Hepatocyte (in vitro differentiated cells): ENCODE measurements at regions not wholly inside any gene's neighbourhood (a gene's known extent, or its start where the extent isn't known, plus 50 kb on each side); places are given as distances from the start of the nearest gene placed in this dataset.

ENCODE experiments used
- DNase-seq: peaks from one replicate; pipeline ENCODE4 v3.0.0-alpha.2; 2016; ENCODE audit warnings: low spot score
- H2AFZ ChIP-seq: fragments of 200-600 bp; sonication (generic); 2 replicates; pipeline ENCODE4 v1.6.0; 2016; ENCODE audit warnings: antibody characterized with exemption, mild to moderate bottlenecking
- H3K27ac ChIP-seq: fragments of 200-600 bp; sonication (generic); 2 replicates; pipeline ENCODE4 v1.5.1; 2016; ENCODE audit warnings: mild to moderate bottlenecking
- H3K27me3 ChIP-seq: fragments of 200-600 bp; sonication (generic); 2 replicates; pipeline ENCODE4 v1.6.1; 2016
- H3K36me3 ChIP-seq: fragments of 200-600 bp; sonication (generic); replicated peaks from 2 replicates; pipeline ENCODE4 v1.5.1; 2016; ENCODE audit warnings: low read depth; ENCODE audit not compliant: insufficient read depth
- H3K4me1 ChIP-seq: fragments of 200-600 bp; sonication (generic); 2 replicates; pipeline ENCODE4 v1.5.1; 2016; ENCODE audit warnings: mild to moderate bottlenecking, moderate library complexity; ENCODE audit not compliant: insufficient read depth
- H3K4me2 ChIP-seq: fragments of 200-600 bp; sonication (generic); 2 replicates; pipeline ENCODE4 v1.6.0; 2016
- H3K4me3 ChIP-seq: fragments of 200-600 bp; sonication (generic); 2 replicates; pipeline ENCODE4 v1.5.1; 2016; ENCODE audit warnings: mild to moderate bottlenecking
- H3K79me2 ChIP-seq: fragments of 200-600 bp; sonication (generic); 2 replicates; pipeline ENCODE4 v1.6.0; 2017; ENCODE audit warnings: mild to moderate bottlenecking
- H3K9me2 ChIP-seq: fragments of 200-600 bp; sonication (generic); replicated peaks from 2 replicates; pipeline ENCODE4 v1.6.0; 2017; ENCODE audit warnings: mild to moderate bottlenecking; ENCODE audit not compliant: insufficient read depth
- H3K9me3 ChIP-seq: fragments of 200-600 bp; sonication (generic); 2 replicates; pipeline ENCODE4 v1.5.1; 2016; ENCODE audit warnings: low read depth, mild to moderate bottlenecking
- H4K20me1 ChIP-seq: fragments of 200-600 bp; sonication (generic); 2 replicates; pipeline ENCODE4 v1.6.0; 2016; ENCODE audit warnings: mild to moderate bottlenecking; ENCODE audit not compliant: insufficient read depth, poor library complexity, severe bottlenecking
- EZH2 ChIP-seq: fragments of 200-600 bp; sonication (generic); IDR thresholded peaks from 2 replicates; pipeline ENCODE4 v1.6.1; 2016; ENCODE audit warnings: antibody characterized with exemption, mild to moderate bottlenecking, borderline replicate concordance
- EZH2phosphoT487 ChIP-seq: fragments of 200-600 bp; sonication (generic); IDR thresholded peaks from one replicate; pipeline ENCODE4 v1.6.1; 2018; ENCODE audit warnings: antibody characterized with exemption, mild to moderate bottlenecking, low read depth, moderate library complexity; ENCODE audit not compliant: unreplicated experiment, severe bottlenecking
- WGBS: methylation state at CpG from one replicate; pipeline ENCODE4 v1.1.6; 2016; ENCODE audit warnings: low lambda C conversion rate; ENCODE audit errors: missing lambda C conversion rate; 5-methylcytosine and 5-hydroxymethylcytosine counted together
- TF ChIP-seq, protein P1 (sequence below): fragments of 200-600 bp; sonication (generic); IDR thresholded peaks from 2 replicates; pipeline ENCODE4 v1.5.1; 2016; ENCODE audit warnings: antibody characterized with exemption, mild to moderate bottlenecking; ENCODE audit not compliant: poor library complexity

DNA sequence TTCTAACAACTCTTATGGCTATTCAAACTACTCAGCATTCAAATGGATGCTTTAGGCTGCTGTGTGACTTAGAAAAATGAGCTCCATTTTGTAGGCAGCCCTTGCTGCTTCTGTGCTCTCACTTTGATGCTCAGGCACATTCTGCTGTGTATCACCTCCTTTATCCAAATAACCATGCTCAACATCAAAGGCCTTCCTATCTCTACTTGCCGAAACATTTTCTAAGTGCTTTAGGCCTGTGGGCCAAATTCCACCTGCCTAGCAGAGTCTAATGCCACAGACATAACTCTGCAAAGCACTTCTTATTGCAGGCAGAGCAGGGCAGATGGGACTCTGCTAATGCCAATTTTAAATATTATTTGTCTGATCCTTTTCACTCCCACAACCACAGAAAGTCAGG, 397.4 kb downstream of the RND3 start:
- WGBS: 38% methylated on average over 1 of the region's 1 CpG
- no peaks in the 10 kb centered on the region for H3K79me2 ChIP-seq
- H3K9me3 ChIP-seq: no peaks in the 10 kb centered on the region
- H3K9me2 ChIP-seq: no peaks in the 10 kb centered on the region
- H3K4me3 ChIP-seq: no peak overlapping the region
- TF ChIP-seq, protein P1, sequence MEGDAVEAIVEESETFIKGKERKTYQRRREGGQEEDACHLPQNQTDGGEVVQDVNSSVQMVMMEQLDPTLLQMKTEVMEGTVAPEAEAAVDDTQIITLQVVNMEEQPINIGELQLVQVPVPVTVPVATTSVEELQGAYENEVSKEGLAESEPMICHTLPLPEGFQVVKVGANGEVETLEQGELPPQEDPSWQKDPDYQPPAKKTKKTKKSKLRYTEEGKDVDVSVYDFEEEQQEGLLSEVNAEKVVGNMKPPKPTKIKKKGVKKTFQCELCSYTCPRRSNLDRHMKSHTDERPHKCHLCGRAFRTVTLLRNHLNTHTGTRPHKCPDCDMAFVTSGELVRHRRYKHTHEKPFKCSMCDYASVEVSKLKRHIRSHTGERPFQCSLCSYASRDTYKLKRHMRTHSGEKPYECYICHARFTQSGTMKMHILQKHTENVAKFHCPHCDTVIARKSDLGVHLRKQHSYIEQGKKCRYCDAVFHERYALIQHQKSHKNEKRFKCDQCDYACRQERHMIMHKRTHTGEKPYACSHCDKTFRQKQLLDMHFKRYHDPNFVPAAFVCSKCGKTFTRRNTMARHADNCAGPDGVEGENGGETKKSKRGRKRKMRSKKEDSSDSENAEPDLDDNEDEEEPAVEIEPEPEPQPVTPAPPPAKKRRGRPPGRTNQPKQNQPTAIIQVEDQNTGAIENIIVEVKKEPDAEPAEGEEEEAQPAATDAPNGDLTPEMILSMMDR: no peak
- TF ChIP-seq EZH2phosphoT487 (no peak), EZH2 (no peak)
- no peak for DNase-seq
- H3K36me3 ChIP-seq: no peaks in the 10 kb centered on the region
- no peak overlapping the region for H3K4me2 ChIP-seq
- H2AFZ ChIP-seq: no peak overlapping the region
- H3K4me1 ChIP-seq: peaks cover 5% of the 10 kb centered on the region
- H4K20me1 ChIP-seq: no peaks in the 10 kb centered on the region
- H3K27me3 ChIP-seq: no peaks in the 10 kb centered on the region
- no peak overlapping the region for H3K27ac ChIP-seq

DNA sequence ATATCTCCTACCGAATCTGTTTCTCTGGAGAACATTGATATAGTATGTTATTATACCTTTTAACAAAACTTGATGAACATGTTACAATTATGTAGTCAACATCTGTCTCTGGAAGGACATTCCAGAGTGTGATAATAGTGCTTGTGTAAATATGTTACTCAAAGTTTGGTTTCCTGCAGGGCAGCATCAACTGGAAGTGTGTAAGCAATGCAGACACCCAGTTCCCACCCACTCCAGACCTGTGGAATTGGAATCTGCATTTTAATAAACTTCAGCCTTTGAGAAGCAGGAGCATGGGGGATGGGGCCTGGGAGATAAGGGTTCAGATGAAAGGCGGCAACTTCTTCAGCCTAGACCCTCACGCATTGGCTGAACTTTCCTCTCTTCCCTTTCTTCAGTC, 398.9 kb downstream of the RND3 start:
- WGBS: 73% methylated on average over 3 of the region's 3 CpGs
- DNase-seq: no peak
- TF ChIP-seq EZH2phosphoT487 (no peak), EZH2 (no peak)
- TF ChIP-seq, protein P1: no peak
- peaks cover 5% of the 10 kb centered on the region for H3K4me1 ChIP-seq
- no peak overlapping the region for H3K27ac ChIP-seq
- no peak overlapping the region for H3K4me2 ChIP-seq
- H3K36me3 ChIP-seq: no peaks in the 10 kb centered on the region
- H3K79me2 ChIP-seq: no peaks in the 10 kb centered on the region
- H3K9me2 ChIP-seq: no peaks in the 10 kb centered on the region
- H3K9me3 ChIP-seq: no peaks in the 10 kb centered on the region
- H3K27me3 ChIP-seq: no peaks in the 10 kb centered on the region
- H3K4me3 ChIP-seq: no peak overlapping the region
- H4K20me1 ChIP-seq: no peaks in the 10 kb centered on the region
- no peak overlapping the region for H2AFZ ChIP-seq

DNA sequence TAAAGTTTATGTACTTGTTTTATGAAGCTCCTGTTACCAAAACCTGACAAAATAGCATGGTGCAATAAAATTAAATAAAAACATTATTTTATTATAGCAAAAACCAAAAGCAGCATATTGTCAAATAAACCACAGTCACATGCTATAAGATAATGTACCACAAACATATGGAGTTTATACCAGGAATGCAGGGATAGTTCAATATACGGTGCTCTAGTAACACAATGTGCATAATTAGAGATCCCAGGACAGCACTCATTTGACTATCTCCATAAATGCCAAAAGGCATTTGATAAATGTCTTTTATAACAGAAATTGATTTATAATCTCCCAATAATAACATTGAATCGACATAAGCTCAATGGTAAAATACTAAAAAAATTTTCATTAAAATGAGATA, 402.0 kb downstream of the RND3 start:
- TF ChIP-seq, protein P1: no peak
- TF ChIP-seq EZH2 (no peak), EZH2phosphoT487 (no peak)
- H2AFZ ChIP-seq: no peak overlapping the region
- 98% methylated on average over 2 of the region's 2 CpGs for WGBS

More for the DNA sequence above, 402.0 kb downstream of the RND3 start:
- Histone ChIP-seq H3K9me3 (no peaks in the 10 kb centered on the region), H3K79me2 (no peaks in the 10 kb centered on the region), H3K27me3 (no peaks in the 10 kb centered on the region), H3K9me2 (no peaks in the 10 kb centered on the region), H3K4me3 (no peak overlapping the region), H3K4me1 (peaks cover 5% of the 10 kb centered on the region), H3K4me2 (no peak overlapping the region), H3K27ac (no peak overlapping the region), H3K36me3 (no peaks in the 10 kb centered on the region), H4K20me1 (no peaks in the 10 kb centered on the region)
- DNase-seq: no peak
